HG02642 (cell line): ENCODE measurements at regions not wholly inside any gene's neighbourhood (a gene's known extent, or its start where the extent isn't known, plus 50 kb on each side); places are given as distances from the start of the nearest gene placed in this dataset.

Experiments
- ATAC-seq: cut with Tn5 transposase; IDR thresholded peaks from one replicate; pipeline ENCODE4 v1.9.1; 2021; ENCODE audit warnings: mild to moderate bottlenecking; ENCODE audit not compliant: unreplicated experiment, poor library complexity

DNA sequence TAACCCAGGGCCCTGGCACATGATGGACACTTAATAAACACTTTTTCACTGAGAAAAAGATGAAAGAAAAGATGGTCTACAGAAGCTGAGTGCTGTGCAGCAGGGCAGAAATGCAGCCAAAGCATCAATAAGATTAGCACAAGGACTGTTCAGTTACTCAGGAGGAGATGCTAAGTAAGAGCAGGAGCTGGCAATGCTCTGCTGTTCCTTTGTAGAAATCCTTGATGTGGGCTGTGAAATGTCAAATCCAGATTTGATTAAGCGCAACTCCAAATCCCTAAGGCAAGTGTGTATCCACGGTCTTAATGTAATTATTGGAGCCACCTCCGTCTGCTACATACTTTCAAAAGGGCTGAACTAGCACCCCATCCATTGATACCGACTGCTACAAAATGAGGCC is 151.8 kb upstream of the BTG1 start:
- ATAC-seq: no peak

DNA sequence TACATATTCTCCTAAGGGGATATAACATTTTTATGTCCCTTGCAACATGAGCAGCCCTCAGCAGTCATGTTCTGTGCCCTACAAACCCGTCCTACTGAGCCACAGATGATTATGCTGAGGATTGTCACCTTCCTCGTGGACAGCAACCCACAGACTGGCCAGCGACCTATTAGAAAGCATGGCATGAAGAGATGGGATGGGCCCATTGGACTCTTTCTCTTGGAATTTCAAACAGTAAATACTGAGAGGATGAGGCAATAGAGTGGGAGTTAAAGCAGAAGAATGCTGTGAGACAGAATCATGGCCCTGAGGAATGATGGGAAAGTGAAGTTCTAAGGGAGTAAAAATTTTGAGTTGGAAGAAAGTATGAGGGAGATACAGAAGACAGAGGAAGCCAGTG is 149.9 kb upstream of the BTG1 start:
- ATAC-seq: no peak

GRCh38 chr12:92294676-92295440 is 149.2 kb upstream of the BTG1 start:
- ATAC-seq: no peak

DNA sequence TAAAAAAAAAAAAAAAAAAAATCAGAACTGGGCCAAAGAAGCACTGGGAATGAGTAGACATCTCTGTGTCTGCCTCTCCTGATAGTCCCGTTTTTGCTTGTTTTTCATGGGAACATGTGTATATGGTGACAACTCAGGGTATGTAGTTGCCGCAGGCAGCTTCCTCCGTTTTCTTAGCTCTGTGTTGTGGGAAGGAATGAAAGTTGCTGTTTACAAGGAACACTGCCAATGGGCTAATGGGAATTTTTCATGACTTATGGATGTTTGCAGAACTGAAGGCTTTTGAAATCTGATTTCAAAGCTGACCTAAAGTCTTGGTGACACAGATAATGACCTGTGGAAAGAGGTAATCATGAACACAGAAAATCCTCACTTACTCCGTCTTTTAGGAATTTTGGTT is 146.4 kb upstream of the BTG1 start:
- ATAC-seq: no peak

- ATAC-seq: no peak
Measured at GRCh38 chr12:92290886-92291285, 145.2 kb upstream of the BTG1 start.

DNA sequence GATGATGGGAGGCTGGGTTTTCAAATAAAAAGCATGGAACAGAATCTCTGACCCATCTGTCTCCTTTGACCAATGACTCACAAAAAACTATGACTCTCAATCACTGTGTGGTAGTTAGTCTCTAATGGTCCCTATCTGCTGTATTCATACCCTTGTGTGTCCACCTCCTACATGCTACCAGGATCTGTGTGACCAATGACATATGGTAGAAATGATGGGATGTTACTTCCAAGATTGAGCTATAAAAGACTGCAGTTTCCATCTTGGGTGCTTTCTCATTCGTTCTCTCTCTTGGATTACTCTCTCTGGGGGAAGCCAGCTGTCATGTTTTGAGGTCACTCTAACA is 144.7 kb upstream of the BTG1 start:
- no peak for ATAC-seq

DNA sequence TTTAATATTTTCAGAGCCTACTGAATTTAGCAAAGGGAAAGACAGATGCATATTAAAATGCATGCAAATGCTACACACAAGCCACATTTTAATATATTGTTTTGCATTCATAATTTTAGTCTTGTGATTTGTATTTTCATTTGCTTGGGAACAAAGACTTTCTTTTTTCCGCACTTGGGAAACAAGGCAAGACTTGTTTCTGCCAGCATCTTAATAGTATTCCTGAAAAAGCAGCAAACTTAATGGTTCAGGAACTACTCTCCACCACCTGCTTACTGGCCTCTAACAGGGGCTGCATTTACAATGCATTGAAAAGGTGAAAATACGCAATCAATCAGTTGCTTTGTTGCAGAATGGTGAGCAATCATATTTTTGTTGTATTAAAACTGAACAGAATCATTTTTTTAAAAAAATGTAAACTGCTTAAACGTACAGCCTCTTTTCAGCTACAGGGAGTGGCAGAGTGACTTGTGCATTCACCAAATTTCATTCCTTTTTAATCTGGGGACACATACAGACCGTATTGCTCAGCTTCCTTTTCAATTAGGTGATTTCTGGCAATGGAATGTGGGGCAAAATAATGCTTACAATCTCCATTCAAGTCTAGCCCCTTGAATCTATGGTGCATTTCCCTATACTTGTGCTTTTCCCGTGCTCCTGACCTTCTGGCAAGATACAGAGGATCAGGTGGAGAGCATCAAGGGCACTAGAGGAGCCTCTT is 144.1 kb upstream of the BTG1 start:
- no peak for ATAC-seq

- ATAC-seq: no peak
Measured at GRCh38 chr12:92288561-92288960, 142.9 kb upstream of the BTG1 start.

DNA sequence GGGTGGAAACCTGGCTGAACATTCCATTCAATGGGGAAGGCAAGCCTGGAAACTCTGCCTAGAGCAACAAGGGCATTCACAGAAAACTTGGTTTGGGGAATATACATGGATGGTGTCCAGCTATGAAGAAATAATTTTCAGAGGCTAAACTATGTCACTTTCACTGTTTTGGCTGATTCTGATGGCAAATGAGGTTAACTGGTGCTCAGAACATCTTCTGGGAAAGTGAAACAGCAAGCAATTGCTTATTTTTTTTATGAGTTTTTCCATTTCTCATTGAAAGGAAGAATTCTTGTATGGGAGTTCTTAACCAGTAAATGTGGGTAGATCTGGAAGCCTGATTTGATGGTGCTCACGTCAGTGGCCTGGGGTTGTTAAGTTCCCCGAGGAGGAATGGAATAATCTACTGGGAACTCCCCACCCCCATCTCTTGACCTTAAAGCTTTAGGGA is 132.8 kb upstream of the BTG1 start:
- ATAC-seq: no peak

DNA sequence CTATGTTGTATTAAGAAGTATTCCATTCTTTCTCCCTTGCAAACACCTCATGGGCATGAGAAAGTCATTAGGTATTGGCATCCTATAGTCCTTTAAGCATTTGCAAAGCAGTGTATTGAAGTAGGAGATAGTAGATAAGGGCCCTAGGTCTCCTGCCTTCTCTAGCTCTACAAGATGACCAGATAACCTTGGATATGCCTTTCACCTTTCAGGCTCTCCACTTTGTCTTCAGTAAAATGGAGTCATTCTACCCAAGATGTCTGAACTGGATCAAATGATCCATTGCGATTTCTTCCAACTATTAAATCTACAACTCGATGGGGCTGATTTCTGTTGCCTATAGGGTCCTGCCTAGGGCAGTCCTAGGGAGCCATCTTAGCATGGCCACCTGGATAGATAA is 132.1 kb upstream of the BTG1 start:
- no peak for ATAC-seq

GRCh38 chr12:92276276-92276675 is 130.6 kb upstream of the BTG1 start:
- no peak for ATAC-seq

GRCh38 chr12:92275443-92276154 is 130.0 kb upstream of the BTG1 start:
- no peak for ATAC-seq

GRCh38 chr12:92273076-92273475 is 127.4 kb upstream of the BTG1 start:
- no peak for ATAC-seq

DNA sequence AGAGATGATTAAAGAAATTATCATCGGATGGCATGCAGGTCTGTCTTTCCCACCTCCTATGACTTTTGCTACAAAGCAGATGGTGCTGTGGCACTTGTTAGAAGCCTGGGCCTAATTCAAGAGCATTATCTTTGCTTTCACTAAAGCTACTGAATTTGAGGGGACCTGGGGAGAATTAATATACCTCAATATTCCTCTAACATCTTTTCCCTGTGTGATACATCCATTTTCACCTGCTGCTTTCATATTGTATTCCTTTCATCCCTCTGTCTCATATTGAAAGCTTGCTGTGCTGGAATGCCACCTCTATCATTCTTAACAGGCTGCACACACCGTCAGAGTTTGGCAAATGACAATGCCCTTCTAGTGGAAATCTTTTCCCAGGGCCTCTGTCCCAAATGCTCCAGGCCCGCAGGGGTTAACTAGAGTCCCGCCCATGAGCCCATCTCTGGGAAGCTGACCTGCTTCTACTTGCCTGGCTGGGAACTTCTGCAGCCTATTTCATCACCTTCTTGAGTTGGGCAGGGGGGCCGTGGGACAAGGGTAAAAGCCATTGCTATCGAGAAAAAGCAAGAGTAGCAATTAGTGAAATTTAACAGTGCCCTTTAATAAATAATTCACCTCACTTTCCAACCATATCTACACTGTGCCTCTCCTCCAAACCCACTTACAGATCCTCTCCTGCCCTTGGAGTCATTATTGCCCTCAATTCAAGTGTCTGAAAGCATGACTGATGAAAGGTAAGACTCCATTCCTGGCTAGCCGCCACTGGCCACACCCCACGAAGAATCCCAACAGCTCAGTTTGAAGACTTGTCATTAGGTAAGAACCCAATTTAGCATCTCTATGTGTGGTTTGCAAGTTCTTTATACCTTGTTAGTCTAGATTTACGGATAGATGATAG is 126.7 kb upstream of the BTG1 start:
- ATAC-seq: no peak

- ATAC-seq: no peak
Measured at GRCh38 chr12:92271341-92271740, 125.7 kb upstream of the BTG1 start.

- ATAC-seq: no peak
Measured at GRCh38 chr12:92270521-92270920, 124.9 kb upstream of the BTG1 start.

- no peak for ATAC-seq
Measured at GRCh38 chr12:92268946-92269345, 123.3 kb upstream of the BTG1 start.

DNA sequence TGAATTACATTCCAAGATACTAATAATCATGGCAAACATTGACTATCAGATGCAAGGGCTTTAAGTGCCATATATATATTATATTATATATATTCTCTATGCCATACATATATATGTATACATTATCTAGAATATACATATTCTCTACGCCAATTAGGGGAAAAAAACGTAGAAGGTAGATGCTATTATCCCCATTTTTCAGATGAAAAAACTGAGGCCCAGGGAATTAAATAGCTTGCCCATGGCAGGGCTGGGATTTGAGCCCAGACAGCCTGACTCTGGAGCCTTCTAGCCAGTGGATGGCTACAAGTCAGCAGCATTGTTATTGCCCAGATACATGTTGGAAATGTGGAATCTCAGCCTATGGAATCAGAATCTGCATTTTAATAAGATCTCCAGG is 116.0 kb upstream of the BTG1 start:
- no peak for ATAC-seq

GRCh38 chr12:92261071-92261470 is 115.4 kb upstream of the BTG1 start:
- ATAC-seq: no peak

DNA sequence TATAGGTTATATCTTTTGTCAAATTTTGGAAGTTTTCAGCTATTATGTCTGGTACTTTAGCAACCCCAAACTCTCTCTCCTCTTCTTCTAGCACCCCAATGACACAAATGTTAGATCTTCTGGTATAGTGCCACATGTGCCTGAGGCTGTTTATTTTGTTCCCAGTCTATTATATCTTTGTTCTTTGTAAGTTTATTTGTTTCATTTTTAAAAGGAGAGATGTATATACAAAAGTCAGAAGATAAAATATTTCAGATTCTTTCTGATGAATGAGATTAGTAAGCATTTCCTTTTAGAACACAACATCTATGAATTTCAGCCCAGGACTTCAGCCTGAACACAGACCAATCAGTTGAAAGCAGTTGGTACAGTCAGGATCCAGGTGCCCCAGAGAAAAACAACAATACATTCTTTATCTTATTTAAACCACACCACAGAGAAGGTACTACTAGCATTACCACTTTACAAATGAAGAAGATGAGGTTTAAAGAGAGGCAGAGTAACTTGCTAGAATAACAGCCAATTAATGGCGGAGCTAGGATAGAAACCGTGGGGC is 114.1 kb upstream of the BTG1 start:
- no peak for ATAC-seq
